H1 (cell line): ENCODE measurements at regions not wholly inside any gene's neighbourhood (a gene's known extent, or its start where the extent isn't known, plus 50 kb on each side); places are given as distances from the start of the nearest gene placed in this dataset.

Experiments used
- CEBPB ChIP-seq: IDR thresholded peaks from 2 replicates; pipeline ENCODE4 v1.6.1; 2012; ENCODE audit warnings: low read depth, low read length
- CHD1 ChIP-seq: IDR thresholded peaks from 2 replicates; pipeline ENCODE4 v1.6.1; 2012; ENCODE audit warnings: low read depth, low read length, improper control_type of control experiment
- KDM1A ChIP-seq: fragments of 200-600, 300-600 bp; sonication (generic); IDR thresholded peaks from 2 replicates; pipeline ENCODE4 v1.7.1; 2016; ENCODE audit warnings: mild to moderate bottlenecking, low read length, borderline replicate concordance
- POLR2A ChIP-seq, 2 experiments: IDR thresholded peaks; 1 replicate in 1 of 2; 2 replicates in 1 of 2; pipeline ENCODE4 v1.6.1; 2011; ENCODE audit warnings: low read depth in 2 of 2, low read length in 2 of 2, mild to moderate bottlenecking in 2 of 2; ENCODE audit errors: control extremely low read depth in 1 of 2
- POLR2AphosphoS5 ChIP-seq: IDR thresholded peaks from 2 replicates; pipeline ENCODE4 v1.6.1; 2011; ENCODE audit warnings: low read depth, low read length
- RBBP5 ChIP-seq: IDR thresholded peaks from 2 replicates; pipeline ENCODE4 v1.7.1; 2012; ENCODE audit warnings: low read depth, mild to moderate bottlenecking, inconsistent platforms, low read length, moderate library complexity, borderline replicate concordance
- TAF1 ChIP-seq: IDR thresholded peaks from 2 replicates; pipeline ENCODE4 v1.6.1; 2011; ENCODE audit warnings: mild to moderate bottlenecking, low read depth, low read length
- TEAD4 ChIP-seq: IDR thresholded peaks from 2 replicates; pipeline ENCODE4 v1.6.1; 2012; ENCODE audit warnings: low read depth, low read length, inconsistent platforms, mixed read lengths
- TF ChIP-seq, protein P1 (sequence below), 3 experiments: IDR thresholded peaks; 1 replicate in 2 of 3; 2 replicates in 1 of 3; pipeline versions ENCODE4 v1.5.1 to v1.6.1; 2011; ENCODE audit warnings: low read length in 3 of 3, mild to moderate bottlenecking in 3 of 3, inconsistent platforms in 2 of 3, low read depth in 1 of 3, moderate library complexity in 1 of 3; ENCODE audit not compliant: insufficient read depth in 1 of 3; ENCODE audit errors: control extremely low read depth in 1 of 3

DNA sequence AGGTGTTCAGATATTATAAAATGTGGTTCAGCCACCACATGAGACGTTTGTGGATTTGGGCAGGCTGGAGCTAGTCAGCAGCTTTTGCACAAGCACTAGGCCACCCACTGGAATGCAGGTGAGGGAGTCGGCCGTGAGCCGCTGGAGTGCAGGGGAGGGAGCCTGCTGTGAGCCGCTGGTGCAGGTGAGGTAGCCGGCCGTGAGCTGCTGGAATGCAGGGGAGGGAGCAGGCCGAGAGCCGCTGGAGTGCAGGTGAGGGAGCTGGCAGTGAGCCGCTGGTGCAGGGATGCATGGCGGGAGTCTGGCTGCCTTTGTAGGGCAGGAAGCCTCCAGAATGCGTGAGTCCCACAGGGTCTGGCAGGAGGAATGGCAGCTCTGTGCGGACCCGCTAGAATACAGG lies 1907.6 kb upstream of the DEFB115 start:
- no peak for TF ChIP-seq RBBP5
- TF ChIP-seq CEBPB: no peak
- TF ChIP-seq POLR2A (IDR thresholded peaks at IDR 0.05; ENCODE audit: control extremely low read depth in 1 of 2, low read depth in 2 of 2, low read length in 2 of 2): no peak
- TF ChIP-seq, protein P1, sequence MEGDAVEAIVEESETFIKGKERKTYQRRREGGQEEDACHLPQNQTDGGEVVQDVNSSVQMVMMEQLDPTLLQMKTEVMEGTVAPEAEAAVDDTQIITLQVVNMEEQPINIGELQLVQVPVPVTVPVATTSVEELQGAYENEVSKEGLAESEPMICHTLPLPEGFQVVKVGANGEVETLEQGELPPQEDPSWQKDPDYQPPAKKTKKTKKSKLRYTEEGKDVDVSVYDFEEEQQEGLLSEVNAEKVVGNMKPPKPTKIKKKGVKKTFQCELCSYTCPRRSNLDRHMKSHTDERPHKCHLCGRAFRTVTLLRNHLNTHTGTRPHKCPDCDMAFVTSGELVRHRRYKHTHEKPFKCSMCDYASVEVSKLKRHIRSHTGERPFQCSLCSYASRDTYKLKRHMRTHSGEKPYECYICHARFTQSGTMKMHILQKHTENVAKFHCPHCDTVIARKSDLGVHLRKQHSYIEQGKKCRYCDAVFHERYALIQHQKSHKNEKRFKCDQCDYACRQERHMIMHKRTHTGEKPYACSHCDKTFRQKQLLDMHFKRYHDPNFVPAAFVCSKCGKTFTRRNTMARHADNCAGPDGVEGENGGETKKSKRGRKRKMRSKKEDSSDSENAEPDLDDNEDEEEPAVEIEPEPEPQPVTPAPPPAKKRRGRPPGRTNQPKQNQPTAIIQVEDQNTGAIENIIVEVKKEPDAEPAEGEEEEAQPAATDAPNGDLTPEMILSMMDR (IDR thresholded peaks at IDR 0.05; ENCODE audit: control extremely low read depth in 1 of 3, insufficient read depth in 1 of 3, low read depth in 1 of 3, low read length in 3 of 3): no peak
- no peak for TF ChIP-seq POLR2AphosphoS5
- no peak for TF ChIP-seq TEAD4
- no peak for TF ChIP-seq KDM1A
- no peak for TF ChIP-seq TAF1
- no peak for TF ChIP-seq CHD1
